DND-41 (cell line): ENCODE measurements at regions not wholly inside any gene's neighbourhood (a gene's known extent, or its start where the extent isn't known, plus 50 kb on each side); places are given as distances from the start of the nearest gene placed in this dataset.

Experiments used
- ATAC-seq: fragments of 200-7000 bp; cut with Tn5 transposase; 3 replicates; pipeline ENCODE4 v1.9.1; 2021; ENCODE audit warnings: low read depth; ENCODE audit not compliant: insufficient read depth
- DNase-seq: peaks from one replicate; pipeline ENCODE4 v3.0.0-alpha.2; 2020
- H2AFZ ChIP-seq: 2 replicates; pipeline ENCODE4 v1.6.0; 2012; ENCODE audit warnings: low read depth, low read length
- H3K27ac ChIP-seq: 2 replicates; pipeline ENCODE4 v1.5.1; 2012; ENCODE audit warnings: low read length, inconsistent platforms
- H3K27me3 ChIP-seq: fragments of 200-600 bp; sonication (generic); 2 replicates; pipeline ENCODE4 v1.6.0; 2012; ENCODE audit warnings: low read length, mild to moderate bottlenecking, inconsistent platforms; ENCODE audit not compliant: insufficient read depth, poor library complexity
- H3K36me3 ChIP-seq: 2 replicates; pipeline ENCODE4 v1.5.1; 2012; ENCODE audit warnings: low read length, inconsistent platforms; ENCODE audit not compliant: insufficient read depth
- H3K4me1 ChIP-seq: 2 replicates; pipeline ENCODE4 v1.5.1; 2012; ENCODE audit warnings: mild to moderate bottlenecking, low read length; ENCODE audit not compliant: insufficient read depth
- H3K4me2 ChIP-seq: 2 replicates; pipeline ENCODE4 v1.6.0; 2012; ENCODE audit warnings: mild to moderate bottlenecking, moderate library complexity, low read length, inconsistent platforms; ENCODE audit not compliant: insufficient read depth
- H3K4me3 ChIP-seq, 2 experiments: fragments of 200-600 bp in 1 of 2; shearing (Covaris generic) in 1 of 2; 2 replicates each; pipeline ENCODE4 v1.5.1; 2012 to 2016; ENCODE audit warnings: inconsistent platforms in 2 of 2, low read length in 2 of 2, mild to moderate bottlenecking in 2 of 2, low read depth in 1 of 2, moderate library complexity in 1 of 2
- H3K79me2 ChIP-seq: 2 replicates; pipeline ENCODE4 v1.6.0; 2012; ENCODE audit warnings: low read length, inconsistent platforms; ENCODE audit not compliant: insufficient read depth
- H3K9ac ChIP-seq: 2 replicates; pipeline ENCODE4 v1.6.0; 2012; ENCODE audit warnings: low read depth, mild to moderate bottlenecking, inconsistent platforms, low read length, moderate library complexity
- H3K9me3 ChIP-seq: 2 replicates; pipeline ENCODE4 v1.5.1; 2012; ENCODE audit warnings: low read length, moderate library complexity, mild to moderate bottlenecking, inconsistent platforms; ENCODE audit not compliant: insufficient read depth, severe bottlenecking
- H4K20me1 ChIP-seq: 2 replicates; pipeline ENCODE4 v1.6.0; 2012; ENCODE audit warnings: low read length; ENCODE audit not compliant: insufficient read depth
- CTCF ChIP-seq: IDR thresholded peaks from 2 replicates; pipeline ENCODE4 v1.5.1; 2012; ENCODE audit warnings: borderline replicate concordance, low read length, moderate library complexity, mild to moderate bottlenecking; ENCODE audit not compliant: poor library complexity, severe bottlenecking; ENCODE audit errors: extremely low read depth
- EZH2 ChIP-seq: IDR thresholded peaks from 3 replicates; pipeline ENCODE4 v1.6.1; 2012; ENCODE audit warnings: borderline replicate concordance, low read depth, mild to moderate bottlenecking, moderate library complexity, low read length, inconsistent platforms; ENCODE audit not compliant: severe bottlenecking

GRCh38 chr5:15383021-15383420 lies 117.0 kb upstream of the FBXL7 start:
- H3K4me3 ChIP-seq: no peak overlapping the region
- TF ChIP-seq EZH2: no peak
- TF ChIP-seq CTCF: no peak
- H4K20me1 ChIP-seq: no peaks in the 10 kb centered on the region
- DNase-seq (no peak), ATAC-seq (no peak)
- no peak overlapping the region for H3K4me2 ChIP-seq
- no peak overlapping the region for H3K9ac ChIP-seq
- no peak overlapping the region for H2AFZ ChIP-seq
- H3K36me3 ChIP-seq: no peaks in the 10 kb centered on the region
- no peaks in the 10 kb centered on the region for H3K27me3 ChIP-seq
- H3K79me2 ChIP-seq: no peaks in the 10 kb centered on the region
- H3K27ac ChIP-seq: no peak overlapping the region
- peaks cover 4% of the 10 kb centered on the region for H3K9me3 ChIP-seq
- no peaks in the 10 kb centered on the region for H3K4me1 ChIP-seq

- Histone ChIP-seq H3K27me3 (no peaks in the 10 kb centered on the region), H3K9me3 (no peaks in the 10 kb centered on the region), H3K4me1 (no peaks in the 10 kb centered on the region), H3K27ac (no peak overlapping the region), H3K4me3 (no peak overlapping the region), H3K9ac (no peak overlapping the region), H3K4me2 (no peak overlapping the region), H2AFZ (no peak overlapping the region), H4K20me1 (no peaks in the 10 kb centered on the region), H3K36me3 (no peaks in the 10 kb centered on the region), H3K79me2 (no peaks in the 10 kb centered on the region)
- TF ChIP-seq EZH2 (no peak), CTCF (no peak)
- DNase-seq (no peak), ATAC-seq (no peak)
Observed at GRCh38 chr5:15377573-15378340, 122.2 kb upstream of the FBXL7 start.

- no peak overlapping the region for H3K4me3 ChIP-seq
- no peak overlapping the region for H3K4me2 ChIP-seq
- no peak overlapping the region for H2AFZ ChIP-seq
- H3K27me3 ChIP-seq: no peaks in the 10 kb centered on the region
- no peak overlapping the region for H3K9ac ChIP-seq
- TF ChIP-seq EZH2 (no peak), CTCF (no peak)
- no peak overlapping the region for H3K27ac ChIP-seq
- no peak for ATAC-seq
- no peaks in the 10 kb centered on the region for H3K4me1 ChIP-seq
- no peaks in the 10 kb centered on the region for H3K36me3 ChIP-seq
- H3K9me3 ChIP-seq: no peaks in the 10 kb centered on the region
- DNase-seq: no peak
- no peaks in the 10 kb centered on the region for H3K79me2 ChIP-seq
- no peaks in the 10 kb centered on the region for H4K20me1 ChIP-seq
Observed at GRCh38 chr5:15376803-15377202, 123.2 kb upstream of the FBXL7 start.
